Smooth muscle cell of the brain vasculature (primary cell): ENCODE measurements at regions not wholly inside any gene's neighbourhood (a gene's known extent, or its start where the extent isn't known, plus 50 kb on each side); places are given as distances from the start of the nearest gene placed in this dataset.
"Not testable (repeated sequence)": the region's sequence is repeated elsewhere in the genome, so short reads cannot be mapped to it uniquely, and the experiment has no call there.

Experiments used
- DNase-seq: peaks from one replicate; pipeline ENCODE4 v3.0.0-alpha.2; 2012; ENCODE audit warnings: low read depth, low spot score

- no peak for DNase-seq
Measured at GRCh38 chr5:10921160-10921559, 160.1 kb upstream of the DAP start.

- DNase-seq, result no peak
Measured at GRCh38 chr5:10920400-10920799, 159.4 kb upstream of the DAP start.

GRCh38 chr5:10914741-10915480 is 153.9 kb upstream of the DAP start:
- no peak for DNase-seq

DNA sequence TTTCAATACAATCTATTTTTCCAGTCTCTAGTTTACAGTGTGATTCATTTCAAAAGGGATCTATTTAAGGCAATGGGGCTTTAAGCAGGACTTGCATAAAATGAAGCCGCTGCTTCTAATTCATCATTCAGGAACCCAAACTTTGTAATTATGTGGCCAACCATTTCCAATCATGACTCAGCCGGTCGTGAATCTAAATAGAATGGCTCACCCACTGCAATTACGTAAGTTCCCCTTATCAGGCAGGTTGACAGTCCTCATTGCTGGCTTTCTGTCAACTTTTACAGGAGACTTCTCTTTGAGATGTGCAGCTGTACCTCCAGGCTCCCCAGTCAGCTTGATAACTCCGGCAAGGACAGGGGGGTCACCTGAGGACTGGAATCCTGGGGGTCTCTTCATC is 152.8 kb upstream of the DAP start:
- no peak for DNase-seq

GRCh38 chr5:10913181-10913810 is 152.3 kb upstream of the DAP start:
- DNase-seq, result no peak

- no peak for DNase-seq
Measured at GRCh38 chr5:10912435-10912834, 151.4 kb upstream of the DAP start.

DNA sequence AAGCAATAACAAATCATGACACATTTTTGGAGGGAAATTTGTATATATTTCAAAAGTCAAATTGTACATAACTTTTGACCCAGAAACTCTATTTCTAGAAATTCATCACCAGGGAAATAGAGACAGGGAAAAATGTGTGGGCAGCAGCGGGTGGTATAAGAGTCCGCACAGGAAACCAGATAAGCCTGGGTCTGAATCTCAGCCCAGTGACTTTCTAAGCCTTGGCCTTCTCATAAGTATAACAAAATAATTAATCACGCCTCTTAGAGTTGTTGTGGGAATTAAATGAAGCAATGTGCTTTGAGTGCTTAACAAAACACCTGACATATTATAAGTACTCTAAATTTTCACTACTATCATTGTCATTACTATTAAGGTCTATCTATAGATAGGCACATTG is 149.2 kb upstream of the DAP start:
- no peak for DNase-seq

DNA sequence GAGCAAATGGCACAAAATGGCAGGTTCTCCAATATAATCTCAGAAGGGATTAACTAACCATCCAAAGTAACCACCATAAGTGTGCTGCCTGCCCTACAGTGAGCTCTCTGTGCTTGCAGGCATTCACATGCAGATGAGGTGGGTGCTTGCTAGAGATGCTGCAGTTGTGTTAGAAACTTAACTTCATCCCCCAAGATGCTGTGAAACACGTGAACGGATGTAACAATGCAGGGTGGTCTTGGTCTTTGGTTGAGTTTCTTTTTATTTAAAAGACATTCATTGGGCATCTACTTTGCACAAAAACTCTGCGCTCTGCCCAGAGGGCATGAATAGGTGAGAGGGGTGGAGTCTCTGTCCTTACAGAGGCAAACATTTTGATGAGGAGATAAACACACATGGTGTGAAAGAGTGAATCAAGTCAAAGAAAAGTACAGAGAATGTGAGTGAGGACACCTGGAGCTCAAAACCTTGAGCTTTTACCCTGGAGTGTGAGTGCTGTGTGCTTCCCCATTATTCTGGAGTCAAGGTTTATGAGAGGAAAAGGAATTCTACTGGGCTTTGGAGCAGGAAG is 143.9 kb upstream of the DAP start:
- DNase-seq, result no peak

- no peak for DNase-seq
Measured at GRCh38 chr5:10903786-10904560, 142.9 kb upstream of the DAP start.

GRCh38 chr5:10902145-10902544 is 141.1 kb upstream of the DAP start:
- peak; percentile 12 for DNase-seq

DNA sequence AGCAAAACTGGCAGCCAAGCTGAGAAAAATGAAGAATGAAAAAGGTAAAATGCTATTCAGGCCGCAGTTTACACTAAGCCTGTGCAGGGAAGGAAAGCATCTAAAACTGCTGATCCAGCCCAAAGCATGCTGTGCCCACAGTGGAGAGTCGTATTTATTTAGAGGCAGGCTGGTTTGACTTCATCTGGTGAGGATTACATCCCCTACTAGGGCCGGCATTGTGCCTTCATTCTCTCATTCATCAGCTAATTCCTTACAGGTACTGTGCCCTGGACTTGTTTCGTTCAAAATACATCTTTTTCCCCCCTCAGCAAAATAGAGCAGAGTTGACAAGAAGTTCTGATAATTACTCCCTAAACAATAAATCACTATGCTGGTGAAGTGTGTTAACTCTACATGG is 137.5 kb upstream of the DAP start:
- DNase-seq, result no peak

DNA sequence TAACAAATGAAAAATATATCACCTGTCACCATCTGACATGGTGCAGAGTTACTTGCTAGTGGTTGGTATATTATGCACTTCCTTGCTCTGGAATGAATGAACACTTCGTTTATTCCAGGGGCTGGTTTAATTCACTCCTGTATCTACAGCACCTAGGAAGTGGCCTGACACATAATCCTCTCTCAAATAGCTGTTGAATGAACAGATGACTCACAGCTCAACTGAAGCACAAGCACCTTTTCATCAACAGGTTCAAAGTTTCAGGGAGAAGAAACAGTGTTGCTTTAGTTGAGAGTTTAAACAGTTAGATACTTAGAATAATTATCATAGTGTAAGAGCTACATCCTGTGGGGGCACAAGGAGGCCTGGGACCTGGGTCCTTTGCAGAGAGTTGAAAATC is 135.0 kb upstream of the DAP start:
- DNase-seq, result no peak

GRCh38 chr5:10894445-10895054 is 133.5 kb upstream of the DAP start:
- no peak for DNase-seq

- DNase-seq, result no peak
Measured at GRCh38 chr5:10892911-10893215, 131.8 kb upstream of the DAP start.

DNA sequence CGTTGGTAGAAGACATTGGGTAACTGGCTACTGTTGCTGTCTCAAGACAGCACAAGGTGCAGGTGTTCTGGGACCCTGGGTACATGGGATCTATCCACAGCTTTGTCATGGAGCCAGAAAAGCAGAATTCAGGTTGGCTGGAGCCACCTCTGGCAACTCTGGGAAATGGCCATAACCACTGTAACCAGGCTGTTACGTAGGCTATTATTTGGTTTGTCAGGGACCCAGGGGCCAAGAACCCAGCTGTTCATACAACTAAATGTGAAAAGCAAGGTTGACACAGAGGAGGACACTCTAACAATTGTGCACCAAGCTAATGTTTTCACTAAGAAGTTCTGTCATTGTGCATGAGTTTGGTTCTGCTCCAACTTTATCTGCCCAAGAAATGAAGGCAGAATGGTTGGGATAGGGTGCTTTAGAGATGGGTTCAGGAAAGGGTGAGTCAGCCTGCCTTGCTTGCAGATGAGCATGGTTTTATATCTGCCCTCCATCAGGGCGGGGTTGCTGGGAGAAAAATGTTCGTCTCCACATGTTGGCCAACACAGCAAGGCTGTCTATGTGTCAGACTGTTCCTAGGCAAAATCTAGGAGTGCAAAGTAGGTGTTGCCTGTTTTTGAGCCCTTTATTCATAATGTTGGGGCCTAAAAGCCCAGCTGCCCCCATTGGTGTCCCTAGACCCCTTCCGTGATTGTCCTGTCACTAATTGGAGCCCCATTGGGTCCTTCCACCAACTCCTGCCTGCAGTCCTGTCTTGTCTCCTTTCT is 131.3 kb upstream of the DAP start:
- no peak for DNase-seq

DNA sequence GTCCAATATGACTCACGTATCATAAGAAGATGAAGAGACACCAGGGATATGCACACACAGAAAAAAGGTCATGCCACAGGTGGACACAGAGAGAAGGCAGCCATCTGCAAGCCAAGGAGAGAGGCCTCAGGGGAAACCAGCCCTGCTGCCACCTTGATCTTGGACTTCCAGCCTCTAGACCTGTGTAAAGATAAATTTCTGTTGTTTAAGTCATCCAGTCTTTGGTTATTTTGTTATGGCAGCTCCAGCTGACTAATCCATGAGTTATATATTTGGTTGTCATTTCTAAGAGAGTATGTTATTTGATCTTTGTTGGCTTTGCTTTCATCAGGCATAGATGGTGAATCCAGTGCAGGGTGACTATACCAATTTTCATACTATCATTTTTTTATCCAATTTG is 130.2 kb upstream of the DAP start:
- DNase-seq, result no peak

GRCh38 chr5:10886497-10886896 is 125.5 kb upstream of the DAP start:
- no peak for DNase-seq

- DNase-seq, result no peak
Measured at GRCh38 chr5:10885026-10885425, 124.0 kb upstream of the DAP start.

- not testable (repeated sequence) for DNase-seq
Measured at GRCh38 chr5:10883945-10884344, 122.9 kb upstream of the DAP start.

DNA sequence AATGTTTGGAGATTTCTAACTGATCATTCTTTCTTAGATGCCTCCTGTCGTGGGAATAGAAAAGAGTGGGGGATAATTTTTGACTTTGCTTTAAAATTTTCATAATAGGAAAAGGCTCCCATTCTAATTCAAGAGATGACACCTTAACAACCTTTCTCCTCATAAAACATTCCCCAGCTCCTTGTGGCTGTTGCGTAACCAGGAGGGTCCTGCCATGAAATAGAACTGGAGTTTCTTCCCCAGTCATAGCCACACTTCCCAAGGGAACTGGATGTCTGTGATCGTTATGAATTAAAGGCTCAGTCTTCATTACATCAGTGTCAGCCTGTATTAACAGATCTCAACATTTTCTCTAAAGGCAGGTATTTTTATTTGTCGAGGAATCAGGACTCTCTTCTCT is 119.9 kb upstream of the DAP start:
- no peak for DNase-seq

- not testable (repeated sequence) for DNase-seq
Measured at GRCh38 chr5:10876996-10877395, 116.0 kb upstream of the DAP start.
